WTC11 (cell line): ENCODE measurements at regions not wholly inside any gene's neighbourhood (a gene's known extent, or its start where the extent isn't known, plus 50 kb on each side); places are given as distances from the start of the nearest gene placed in this dataset.

ENCODE experiments used
- ATAC-seq: fragments of 200-7000 bp; cut with Tn5 transposase; 2 replicates; pipeline ENCODE4 v1.10.0; 2021; ENCODE audit warnings: mild to moderate bottlenecking, moderate library complexity
- CTCF ChIA-PET: fragments of 300-600 bp; sonication (Branson Sonifier 250); formaldehyde crosslinking; loops from one replicate; lab custom pipeline; 2021; ENCODE audit warnings: antibody characterized with exemption; lab: Charles Lee
- POLR2A ChIA-PET: fragments of 350-600 bp; sonication (Branson Sonifier 250); formaldehyde crosslinking; loops from one replicate; lab custom pipeline; 2021; ENCODE audit warnings: antibody characterized with exemption; lab: Charles Lee
- DNase-seq: peaks from one replicate; pipeline ENCODE4 v3.0.0; 2021; ENCODE audit warnings: low spot score
- H3K27ac Mint-ChIP-seq: 2 replicates; pipeline ENCODE4 v1.8.0; 2021; ENCODE audit warnings: mixed read lengths
- H3K27me3 Mint-ChIP-seq: 2 replicates; pipeline ENCODE4 v1.8.0; 2021; ENCODE audit warnings: low read depth, mild to moderate bottlenecking, moderate library complexity, mixed read lengths
- H3K36me3 Mint-ChIP-seq: 2 replicates; pipeline ENCODE4 v1.8.0; 2021; ENCODE audit warnings: mixed read lengths
- H3K4me1 Mint-ChIP-seq: 2 replicates; pipeline ENCODE4 v1.8.0; 2022; ENCODE audit warnings: mixed read lengths
- H3K4me3 Mint-ChIP-seq: 2 replicates; pipeline ENCODE4 v1.8.0; 2021; ENCODE audit warnings: mild to moderate bottlenecking, moderate library complexity, mixed read lengths
- H3K9me3 Mint-ChIP-seq: 2 replicates; pipeline ENCODE4 v1.8.0; 2021; ENCODE audit warnings: mixed read lengths
- ATF1 ChIP-seq: sonication (generic); formaldehyde crosslinking; IDR thresholded peaks from 2 replicates; pipeline ENCODE4 v1.8.1; 2023; ENCODE audit warnings: mild to moderate bottlenecking, moderate library complexity, missing genetic modification reagents
- E2F1 ChIP-seq: sonication (generic); formaldehyde crosslinking; IDR thresholded peaks from 2 replicates; pipeline ENCODE4 v1.8.0; 2022; ENCODE audit warnings: mild to moderate bottlenecking, missing genetic modification reagents
- ELF4 ChIP-seq: sonication (generic); formaldehyde crosslinking; IDR thresholded peaks from 2 replicates; pipeline ENCODE4 v1.8.1; 2022; ENCODE audit warnings: low read depth, mild to moderate bottlenecking, moderate library complexity, missing genetic modification reagents
- EMX1 ChIP-seq: fragments of 250-450 bp; sonication (Bioruptor Pico); IDR thresholded peaks from 2 replicates; pipeline ENCODE4 v1.8.0; 2021; ENCODE audit warnings: mild to moderate bottlenecking
- ESRRA ChIP-seq: sonication (generic); formaldehyde crosslinking; IDR thresholded peaks from 2 replicates; pipeline ENCODE4 v1.8.1; 2022; ENCODE audit warnings: mild to moderate bottlenecking, missing genetic modification reagents, borderline replicate concordance
- FOXP1 ChIP-seq: sonication (generic); formaldehyde crosslinking; IDR thresholded peaks from 2 replicates; pipeline ENCODE4 v1.8.0; 2022; ENCODE audit warnings: missing genetic modification reagents, mild to moderate bottlenecking, moderate library complexity, borderline replicate concordance
- HMGA2 ChIP-seq: fragments of 250-450 bp; sonication (Bioruptor Pico); IDR thresholded peaks from 2 replicates; pipeline ENCODE4 v1.4.0; 2021; ENCODE audit warnings: mild to moderate bottlenecking, moderate library complexity
- JUN ChIP-seq: sonication (generic); formaldehyde crosslinking; IDR thresholded peaks from 2 replicates; pipeline ENCODE4 v1.8.0; 2023; ENCODE audit warnings: mild to moderate bottlenecking, missing genetic modification reagents
- MAX ChIP-seq: sonication (generic); formaldehyde crosslinking; IDR thresholded peaks from 2 replicates; pipeline ENCODE4 v1.8.0; 2022; ENCODE audit warnings: mild to moderate bottlenecking, missing genetic modification reagents
- MXD4 ChIP-seq: fragments of 250-450 bp; sonication (Bioruptor Pico); IDR thresholded peaks from 2 replicates; pipeline ENCODE4 v1.8.0; 2021; ENCODE audit warnings: mild to moderate bottlenecking, moderate library complexity, borderline replicate concordance
- MYBL2 ChIP-seq: sonication (generic); formaldehyde crosslinking; IDR thresholded peaks from 2 replicates; pipeline ENCODE4 v1.8.1; 2023; ENCODE audit warnings: mild to moderate bottlenecking, moderate library complexity, missing genetic modification reagents
- NFATC4 ChIP-seq: fragments of 250-450 bp; sonication (Bioruptor Pico); IDR thresholded peaks from 2 replicates; pipeline ENCODE4 v1.9.0; 2021; ENCODE audit warnings: mild to moderate bottlenecking
- NR1H2 ChIP-seq: sonication (generic); formaldehyde crosslinking; IDR thresholded peaks from 2 replicates; pipeline ENCODE4 v1.9.0; 2021; ENCODE audit warnings: mild to moderate bottlenecking, moderate library complexity, missing genetic modification reagents
- PRRX2 ChIP-seq: fragments of 250-450 bp; sonication (Bioruptor Pico); IDR thresholded peaks from 2 replicates; pipeline ENCODE4 v1.8.0; 2021; ENCODE audit warnings: mild to moderate bottlenecking
- RELA ChIP-seq: sonication (generic); formaldehyde crosslinking; IDR thresholded peaks from 2 replicates; pipeline ENCODE4 v1.8.1; 2022; ENCODE audit warnings: missing genetic modification reagents, mild to moderate bottlenecking, borderline replicate concordance
- SMAD3 ChIP-seq: sonication (generic); formaldehyde crosslinking; IDR thresholded peaks from 2 replicates; pipeline ENCODE4 v1.8.0; 2022; ENCODE audit warnings: missing genetic modification reagents, mild to moderate bottlenecking, borderline replicate concordance
- SOX15 ChIP-seq: fragments of 250-450 bp; sonication (Bioruptor Pico); IDR thresholded peaks from 2 replicates; pipeline ENCODE4 v1.9.0; 2021; ENCODE audit warnings: mild to moderate bottlenecking
- SP1 ChIP-seq: sonication (generic); formaldehyde crosslinking; conservative IDR thresholded peaks from 2 replicates; pipeline ENCODE4 v1.8.1; 2022; ENCODE audit warnings: missing genetic modification reagents
- TCF7 ChIP-seq: sonication (generic); formaldehyde crosslinking; IDR thresholded peaks from 2 replicates; pipeline ENCODE4 v1.8.0; 2022; ENCODE audit warnings: mild to moderate bottlenecking, low read depth, missing genetic modification reagents, moderate library complexity
- TEAD1 ChIP-seq: sonication (generic); formaldehyde crosslinking; IDR thresholded peaks from 2 replicates; pipeline ENCODE4 v1.8.0; 2022; ENCODE audit warnings: mild to moderate bottlenecking, missing genetic modification reagents
- TP53 ChIP-seq: sonication (generic); formaldehyde crosslinking; IDR thresholded peaks from 2 replicates; pipeline ENCODE4 v1.8.1; 2023; ENCODE audit warnings: mild to moderate bottlenecking, missing genetic modification reagents
- ZBTB43 ChIP-seq: sonication (generic); formaldehyde crosslinking; IDR thresholded peaks from 2 replicates; pipeline ENCODE4 v1.8.1; 2023; ENCODE audit warnings: mild to moderate bottlenecking, missing genetic modification reagents
- ZNF263 ChIP-seq: sonication (generic); formaldehyde crosslinking; IDR thresholded peaks from 2 replicates; pipeline ENCODE4 v1.8.1; 2022; ENCODE audit warnings: low read depth, mild to moderate bottlenecking, moderate library complexity, missing genetic modification reagents
- ZNF281 ChIP-seq: sonication (generic); formaldehyde crosslinking; IDR thresholded peaks from 2 replicates; pipeline ENCODE4 v1.8.0; 2023; ENCODE audit warnings: mild to moderate bottlenecking, missing genetic modification reagents
- ZNF423 ChIP-seq: fragments of 250-450 bp; sonication (Bioruptor Pico); IDR thresholded peaks from 2 replicates; pipeline ENCODE4 v2.1.2; 2022; ENCODE audit warnings: mild to moderate bottlenecking, moderate library complexity
- ZNF532 ChIP-seq: fragments of 250-450 bp; sonication (Bioruptor Pico); IDR thresholded peaks from 2 replicates; pipeline ENCODE4 v1.9.0; 2021; ENCODE audit warnings: mild to moderate bottlenecking, borderline replicate concordance
- ZSCAN18 ChIP-seq: fragments of 250-450 bp; sonication (Bioruptor Pico); IDR thresholded peaks from 2 replicates; pipeline ENCODE4 v2.1.2; 2022; ENCODE audit warnings: mild to moderate bottlenecking, moderate library complexity

- TF ChIP-seq ZNF532: no peak
- no peak for TF ChIP-seq TP53 (CRISPR knock-in tag)
- TF ChIP-seq ZBTB43 (CRISPR knock-in tag): no peak
- TF ChIP-seq ELF4: no peak
- TF ChIP-seq ZNF281 (CRISPR knock-in tag): no peak
- no peak for TF ChIP-seq RELA (CRISPR knock-in tag)
- TF ChIP-seq JUN (CRISPR knock-in tag): no peak
- no peak for TF ChIP-seq NFATC4
- no peak for TF ChIP-seq SMAD3 (CRISPR knock-in tag)
- no peak for TF ChIP-seq ZSCAN18
- TF ChIP-seq SP1: no peak
- no peak for TF ChIP-seq E2F1 (CRISPR knock-in tag)
- TF ChIP-seq ZNF423 (CRISPR knock-in tag): no peak
Measured at GRCh38 chr4:45172636-45173035, 446.3 kb upstream of the GNPDA2 start (continued).

GRCh38 chr4:45160951-45161350 is 434.6 kb upstream of the GNPDA2 start:
- no peaks in the 10 kb centered on the region for H3K27me3 Mint-ChIP-seq

More at GRCh38 chr4:45160951-45161350, 434.6 kb upstream of the GNPDA2 start:
- H3K4me3 Mint-ChIP-seq: no peak overlapping the region
- peaks cover 5% of the 10 kb centered on the region for H3K9me3 Mint-ChIP-seq
- H3K36me3 Mint-ChIP-seq: no peaks in the 10 kb centered on the region
- no peaks in the 10 kb centered on the region for H3K4me1 Mint-ChIP-seq
- TF ChIP-seq TCF7 (CRISPR knock-in tag) (no peak), NR1H2 (no peak), TP53 (CRISPR knock-in tag) (no peak), MAX (CRISPR knock-in tag) (no peak), SOX15 (CRISPR knock-in tag) (no peak), ZSCAN18 (no peak), ATF1 (CRISPR knock-in tag) (no peak), ELF4 (no peak), TEAD1 (CRISPR knock-in tag) (no peak), ZNF263 (CRISPR knock-in tag) (no peak), HMGA2 (no peak), RELA (CRISPR knock-in tag) (no peak), MXD4 (no peak), FOXP1 (CRISPR knock-in tag) (no peak), PRRX2 (CRISPR knock-in tag) (no peak), EMX1 (CRISPR knock-in tag) (no peak), ESRRA (CRISPR knock-in tag) (no peak), MYBL2 (no peak)
- ATAC-seq (no peak), DNase-seq (no peak)
- ChIA-PET CTCF (no interaction called here), POLR2A (no interaction called here)
- H3K27ac Mint-ChIP-seq: no peak overlapping the region
